ENCODE measurements at regions not wholly inside any gene's neighbourhood (a gene's known extent, or its start where the extent isn't known, plus 50 kb on each side); places are given as distances from the start of the nearest gene placed in this dataset.

DNA sequence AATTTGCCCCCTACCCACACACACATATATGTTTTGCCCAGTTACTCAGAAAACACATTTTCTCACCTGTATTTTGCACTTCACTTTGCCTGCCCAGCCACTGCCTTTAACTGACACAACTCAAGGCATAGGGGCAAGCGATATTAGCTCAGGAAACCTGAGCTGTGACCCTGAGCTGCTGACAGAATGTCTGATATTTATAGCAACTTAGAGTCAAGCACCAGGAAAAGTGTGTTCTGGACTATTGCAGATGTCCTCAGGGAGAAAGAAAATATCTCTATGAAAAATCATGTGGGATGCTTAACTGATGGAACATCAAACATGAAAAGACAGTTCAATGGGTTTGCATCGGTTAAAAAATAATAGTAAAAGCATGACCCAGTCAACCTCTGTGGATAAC is 63.9 kb upstream of the SLC35C1 start:
- DNase-seq (ENCODE audit: low read depth, low spot score) (no peak), FAIRE-seq (no peak)
- dilution Hi-C loops (cut with MboI; ENCODE audit: extremely low pct_ligation_motif_present, low sequenced_read_pairs), result no loop called here
- CTCF ChIA-PET, result interaction anchor here (0.9 kb wide), 1 partner anchor 31 kb away, joined by 3 read pairs; no protein-coding TSS in a partner anchor
- Histone ChIP-seq H3K79me2 (ENCODE audit: control insufficient read depth, insufficient read depth, low read length) (no peaks in the 10 kb centered on the region), H3K4me2 (ENCODE audit: insufficient read depth, low read length) (no peak overlapping the region), H3K9ac (replicated peaks; ENCODE audit: extremely low read depth, insufficient read depth, low read length) (no peak overlapping the region), H3K27ac (ENCODE audit: insufficient read depth, low read depth, low read length) (no peak overlapping the region), H3K4me3 (replicated peaks in 1 of 3; ENCODE audit: insufficient read depth in 1 of 3, low read depth in 1 of 3, low read length in 3 of 3) (no peak overlapping the region), H3K9me1 (replicated peaks; ENCODE audit: control insufficient read depth, extremely low read depth, insufficient read depth, low read length) (no peaks in the 10 kb centered on the region), H3K27me3 (ENCODE audit: control insufficient read depth in 2 of 2, insufficient read depth in 2 of 2, low read length in 2 of 2) (peaks cover 0 to 4% of the 10 kb centered on the region in 2 experiments), H4K20me1 (replicated peaks; ENCODE audit: control insufficient read depth, extremely low read depth, insufficient read depth, low read length) (no peaks in the 10 kb centered on the region), H2AFZ (ENCODE audit: low read depth, low read length) (no peak overlapping the region), H3K9me3 (replicated peaks; ENCODE audit: control insufficient read depth, insufficient read depth, low read length) (no peaks in the 10 kb centered on the region), H3K36me3 (ENCODE audit: control insufficient read depth in 2 of 2, extremely low read depth in 1 of 2, insufficient read depth in 2 of 2, low read length in 2 of 2) (no peaks in the 10 kb centered on the region), H3K4me1 (ENCODE audit: control insufficient read depth, extremely low read depth, insufficient read depth, low read length) (no peaks in the 10 kb centered on the region)
- no TSS peak for BruUV-seq (replicated peaks)
- POLR2A ChIA-PET, result no interaction called here
- intact Hi-C loops (cut with micrococcal nuclease), result no loop called here
- TF ChIP-seq FOS (IDR thresholded peaks at IDR 0.05; ENCODE audit: borderline replicate concordance, insufficient read depth, low read length) (no peak), JUN (IDR thresholded peaks at IDR 0.05; ENCODE audit: borderline replicate concordance, insufficient read depth, insufficient read length, low read depth) (no peak), GATA2 (IDR thresholded peaks at IDR 0.05; ENCODE audit: insufficient read depth, insufficient read length, low read depth, low read length) (no peak), MYC (IDR thresholded peaks at IDR 0.05; ENCODE audit: low read depth, low read length) (no peak), EZH2 (IDR thresholded peaks at IDR 0.05; ENCODE audit: borderline replicate concordance, low read depth, low read length, severe bottlenecking) (no peak), POLR2AphosphoS5 (IDR thresholded peaks at IDR 0.05; ENCODE audit: insufficient read depth, low read depth, low read length) (no peak), POLR2A (IDR thresholded peaks at IDR 0.05; ENCODE audit: low read depth, low read length) (no peak)
- TF ChIP-seq, protein P1, sequence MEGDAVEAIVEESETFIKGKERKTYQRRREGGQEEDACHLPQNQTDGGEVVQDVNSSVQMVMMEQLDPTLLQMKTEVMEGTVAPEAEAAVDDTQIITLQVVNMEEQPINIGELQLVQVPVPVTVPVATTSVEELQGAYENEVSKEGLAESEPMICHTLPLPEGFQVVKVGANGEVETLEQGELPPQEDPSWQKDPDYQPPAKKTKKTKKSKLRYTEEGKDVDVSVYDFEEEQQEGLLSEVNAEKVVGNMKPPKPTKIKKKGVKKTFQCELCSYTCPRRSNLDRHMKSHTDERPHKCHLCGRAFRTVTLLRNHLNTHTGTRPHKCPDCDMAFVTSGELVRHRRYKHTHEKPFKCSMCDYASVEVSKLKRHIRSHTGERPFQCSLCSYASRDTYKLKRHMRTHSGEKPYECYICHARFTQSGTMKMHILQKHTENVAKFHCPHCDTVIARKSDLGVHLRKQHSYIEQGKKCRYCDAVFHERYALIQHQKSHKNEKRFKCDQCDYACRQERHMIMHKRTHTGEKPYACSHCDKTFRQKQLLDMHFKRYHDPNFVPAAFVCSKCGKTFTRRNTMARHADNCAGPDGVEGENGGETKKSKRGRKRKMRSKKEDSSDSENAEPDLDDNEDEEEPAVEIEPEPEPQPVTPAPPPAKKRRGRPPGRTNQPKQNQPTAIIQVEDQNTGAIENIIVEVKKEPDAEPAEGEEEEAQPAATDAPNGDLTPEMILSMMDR (IDR thresholded peaks at IDR 0.05; ENCODE audit: extremely low read depth in 1 of 2, insufficient read depth in 1 of 2, low read depth in 1 of 2, low read length in 2 of 2), result no peak
- TF ChIP-seq, protein P2, sequence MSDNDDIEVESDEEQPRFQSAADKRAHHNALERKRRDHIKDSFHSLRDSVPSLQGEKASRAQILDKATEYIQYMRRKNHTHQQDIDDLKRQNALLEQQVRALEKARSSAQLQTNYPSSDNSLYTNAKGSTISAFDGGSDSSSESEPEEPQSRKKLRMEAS (IDR thresholded peaks at IDR 0.05; ENCODE audit: insufficient read depth, insufficient read length), result no peak

Measured in endothelial cell of umbilical vein (primary cell).